Bone marrow (tissue), 2 donors: ENCODE measurements at regions not wholly inside any gene's neighbourhood (a gene's known extent, or its start where the extent isn't known, plus 50 kb on each side); places are given as distances from the start of the nearest gene placed in this dataset.
"Not testable (repeated sequence)": the region's sequence is repeated elsewhere in the genome, so short reads cannot be mapped to it uniquely, and the experiment has no call there.

Source experiments
- DNase-seq, 2 donors: peaks; one replicate each; lab custom pipeline; 2025; lab: John Stamatoyannopoulos, UW

DNA sequence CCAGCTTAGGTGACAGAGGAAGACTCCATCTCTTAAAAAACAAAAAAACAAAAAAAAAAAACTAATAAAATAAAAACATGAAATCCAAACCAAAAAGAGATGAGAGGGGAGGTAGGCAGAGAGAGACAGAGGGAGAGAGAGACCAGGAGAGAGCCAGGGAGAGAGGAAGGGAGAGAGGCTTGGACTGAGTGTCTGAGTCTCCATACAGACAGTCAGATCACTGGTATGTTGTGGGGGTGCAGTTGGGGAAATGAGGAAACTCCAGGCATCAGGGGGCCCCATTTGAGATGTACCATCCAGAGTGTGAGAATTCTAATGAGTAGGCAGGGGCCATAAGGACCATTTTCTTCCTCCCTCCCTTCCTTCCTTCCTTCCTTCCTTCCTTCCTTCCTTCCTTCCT is 53.1 kb upstream of the SEPTIN5 start:
- no peak for DNase-seq

DNA sequence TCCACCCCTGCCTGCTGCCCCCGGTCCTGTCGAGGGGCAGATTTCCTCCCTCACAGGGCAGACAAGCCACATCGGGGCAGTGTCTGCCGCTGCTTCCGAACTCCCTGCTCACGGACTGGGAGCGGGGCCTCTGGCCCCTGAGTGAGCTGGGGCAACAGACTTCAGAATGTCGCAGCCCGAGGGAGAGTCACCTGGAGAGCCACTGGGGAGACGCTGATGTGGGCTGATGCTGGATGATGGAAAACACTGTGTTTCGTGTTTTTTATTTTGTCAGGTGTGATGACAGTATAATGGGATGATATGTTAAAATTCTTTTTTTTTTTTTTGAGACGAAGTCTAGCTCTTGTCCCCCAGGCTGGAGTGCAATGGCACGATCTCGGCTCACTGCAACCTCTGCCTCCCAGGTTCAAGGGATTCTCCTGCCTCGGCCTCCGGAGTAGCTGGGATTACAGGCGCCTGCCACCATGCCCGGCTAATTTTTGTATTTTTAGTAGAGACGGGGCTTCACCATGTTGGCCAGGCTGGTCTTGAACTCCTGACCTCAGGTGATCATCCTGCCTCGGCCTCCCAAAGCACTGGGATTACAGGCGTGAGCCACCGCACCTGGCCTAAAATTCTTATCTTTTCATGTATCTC is 52.1 kb upstream of the SEPTIN5 start:
- not testable (repeated sequence) for DNase-seq

DNA sequence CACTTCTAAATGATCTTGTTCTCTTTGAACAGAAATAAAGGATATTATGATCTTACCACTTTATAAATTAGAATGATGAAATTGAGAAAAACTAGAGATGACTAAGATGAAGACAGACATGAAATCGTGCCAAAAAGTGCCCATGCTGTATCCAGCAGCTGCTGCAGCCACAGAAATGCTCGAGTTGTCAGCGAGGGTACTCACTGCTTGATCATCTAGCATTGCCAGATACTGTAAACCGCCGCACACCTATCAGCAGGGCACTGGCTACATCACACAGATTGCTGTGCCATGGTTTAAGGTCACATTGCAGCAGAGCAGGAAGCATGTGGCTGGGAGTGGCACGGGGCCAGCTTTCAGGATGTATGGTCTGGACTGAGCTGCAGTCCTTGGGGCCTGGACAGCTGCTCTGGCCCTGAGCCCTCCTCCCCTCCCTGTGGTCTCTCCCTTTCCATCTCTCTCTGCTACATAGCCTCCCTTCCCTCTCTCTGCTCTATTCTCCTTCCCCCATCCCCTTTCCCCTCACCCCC is 51.0 kb upstream of the SEPTIN5 start:
- DNase-seq: no peak

DNA sequence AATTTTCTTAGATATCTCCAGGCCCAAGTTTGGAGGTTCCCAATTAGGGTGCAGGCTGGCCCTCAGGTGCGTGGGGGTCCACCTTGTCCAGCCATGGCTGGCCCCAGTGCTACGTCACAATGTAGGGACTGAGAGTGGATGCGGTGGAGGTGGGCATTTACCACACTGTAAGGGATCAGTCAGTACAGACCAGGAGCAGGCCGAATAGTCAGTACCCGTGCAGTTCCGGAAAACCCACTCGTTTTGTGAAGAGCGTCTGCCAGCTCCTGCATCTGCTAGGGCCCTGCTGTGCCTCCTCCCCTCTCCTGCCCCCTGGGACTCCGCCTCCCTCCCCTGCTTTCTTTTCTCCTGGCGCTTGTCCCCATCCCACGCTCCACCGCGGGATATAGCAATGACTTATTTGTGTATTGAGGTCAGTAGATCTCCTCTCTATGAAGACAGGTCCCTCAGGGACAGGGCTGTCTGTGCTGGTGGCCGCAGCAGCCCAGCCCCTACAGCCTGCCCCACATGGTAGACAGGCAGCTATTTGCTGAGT is 50.4 kb upstream of the SEPTIN5 start:
- no peak for DNase-seq

DNA sequence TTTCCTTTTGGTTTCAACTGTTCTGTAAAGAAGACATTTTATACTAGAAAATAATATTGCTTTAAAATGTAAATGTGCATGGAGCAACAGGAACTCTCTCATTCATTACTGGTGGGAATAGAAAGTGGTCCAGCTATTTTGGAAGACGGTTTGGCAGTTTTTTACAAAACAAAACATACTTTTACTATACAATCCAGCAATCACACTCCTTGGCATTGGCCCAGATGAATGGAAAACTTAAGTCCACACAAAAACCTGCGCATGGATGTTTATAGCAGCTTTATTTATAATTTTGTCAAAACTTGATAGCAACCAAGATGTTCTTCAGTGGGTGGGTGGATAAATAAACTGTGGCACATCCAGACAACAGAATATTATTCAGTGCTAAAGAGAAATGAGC is 49.9 kb upstream of the SEPTIN5 start:
- DNase-seq: no peak
